ENCODE measurements at regions not wholly inside any gene's neighbourhood (a gene's known extent, or its start where the extent isn't known, plus 50 kb on each side); places are given as distances from the start of the nearest gene placed in this dataset.

GRCh38 chr6:2502096-2502997 lies 248.4 kb downstream of the MYLK4 start:
- TF ChIP-seq CTCF (IDR thresholded peaks at IDR 0.05) (no peak), POLR2A (IDR thresholded peaks at IDR 0.05) (no peak)
- 74 to 87% (median 83%) methylated on average over 16 to 18 of the region's 18 CpGs for WGBS, 4 donors
- DNase-seq (no peak), ATAC-seq (no peak)
- no peaks in the 10 kb centered on the region for H3K9me3 ChIP-seq
- no peaks in the 10 kb centered on the region for H3K36me3 ChIP-seq
- H3K4me3 ChIP-seq, result no peak overlapping the region
- intact Hi-C loops (cut with DNase I), result no loop called here
- H3K27ac ChIP-seq, result no peak overlapping the region
- peaks cover 0 to under 1% (median 0%) of the 10 kb centered on the region in 12 donors for H3K4me1 ChIP-seq
- peaks cover 0 to 16% (median 0%) of the 10 kb centered on the region in 9 donors for H3K27me3 ChIP-seq

- 86 to 96% (median 87%) methylated on average over 10 to 11 of the region's 11 CpGs for WGBS, 4 donors
- Histone ChIP-seq H3K4me3 (no peak overlapping the region), H3K9me3 (no peaks in the 10 kb centered on the region), H3K27ac (no peak overlapping the region), H3K27me3 (no peaks in the 10 kb centered on the region), H3K36me3 (no peaks in the 10 kb centered on the region), H3K4me1 (no peaks in the 10 kb centered on the region)
- ATAC-seq (no peak), DNase-seq (no peak)
- intact Hi-C loops (cut with DNase I), result no loop called here
- TF ChIP-seq POLR2A (IDR thresholded peaks at IDR 0.05) (no peak), CTCF (IDR thresholded peaks at IDR 0.05) (no peak)
Observed at GRCh38 chr6:2497922-2498623, 252.6 kb downstream of the MYLK4 start.

- Histone ChIP-seq H3K27ac (no peak overlapping the region), H3K36me3 (no peaks in the 10 kb centered on the region), H3K4me3 (no peak overlapping the region), H3K27me3 (no peaks in the 10 kb centered on the region), H3K4me1 (no peaks in the 10 kb centered on the region), H3K9me3 (no peaks in the 10 kb centered on the region)
- DNase-seq, result no peak
- no peak for ATAC-seq
- intact Hi-C loops (cut with DNase I), result no loop called here
- WGBS, 4 donors, result 75 to 94% (median 85%) methylated on average over 8 of the region's 8 CpGs
- no peak for TF ChIP-seq CTCF (IDR thresholded peaks at IDR 0.05)
- no peak for TF ChIP-seq POLR2A (IDR thresholded peaks at IDR 0.05)
Observed at GRCh38 chr6:2496291-2496690, 250.9 kb upstream of the GMDS start.
